CD4-positive, alpha-beta T cell treated with Interleukin-12 subunit alpha and Interleukin-12 subunit beta, for 1 hour (primary cell): ENCODE measurements at regions not wholly inside any gene's neighbourhood (a gene's known extent, or its start where the extent isn't known, plus 50 kb on each side); places are given as distances from the start of the nearest gene placed in this dataset.

Experiments used
- DNase-seq: peaks from one replicate; pipeline ENCODE4 v3.0.0-alpha.2; 2020

- no peak for DNase-seq
Measured at GRCh38 chr12:124225730-124226129, 69.2 kb upstream of the RFLNA start.

- no peak for DNase-seq
Measured at GRCh38 chr12:124227951-124228711, 66.8 kb upstream of the RFLNA start.

GRCh38 chr12:124229520-124229919, 65.4 kb upstream of the RFLNA start:
- no peak for DNase-seq

- DNase-seq, result no peak
Measured at GRCh38 chr12:124230117-124230757, 64.7 kb upstream of the RFLNA start.

- no peak for DNase-seq
Measured at GRCh38 chr12:124230789-124231188, 64.1 kb upstream of the RFLNA start.

GRCh38 chr12:124231980-124232653, 62.8 kb upstream of the RFLNA start:
- no peak for DNase-seq

- no peak for DNase-seq
Measured at GRCh38 chr12:124232654-124232987, 62.3 kb upstream of the RFLNA start.

- DNase-seq, result no peak
Measured at GRCh38 chr12:124233041-124233796, 61.7 kb upstream of the RFLNA start.

- DNase-seq, result no peak
Measured at GRCh38 chr12:124233846-124234640, 60.9 kb upstream of the RFLNA start.

- no peak for DNase-seq
Measured at GRCh38 chr12:124236625-124237031, 58.3 kb upstream of the RFLNA start.

GRCh38 chr12:124238886-124239285, 56.0 kb upstream of the RFLNA start:
- DNase-seq, result no peak

GRCh38 chr12:124240493-124240892, 54.4 kb upstream of the RFLNA start:
- DNase-seq, result no peak

- DNase-seq, result no peak
Measured at GRCh38 chr12:124241776-124242528, 52.9 kb upstream of the RFLNA start.

- DNase-seq, result no peak
Measured at GRCh38 chr12:124242529-124243065, 52.3 kb upstream of the RFLNA start.

- no peak for DNase-seq
Measured at GRCh38 chr12:124243936-124244335, 51.0 kb upstream of the RFLNA start.
